ENCODE measurements at regions not wholly inside any gene's neighbourhood (a gene's known extent, or its start where the extent isn't known, plus 50 kb on each side); places are given as distances from the start of the nearest gene placed in this dataset.

DNA sequence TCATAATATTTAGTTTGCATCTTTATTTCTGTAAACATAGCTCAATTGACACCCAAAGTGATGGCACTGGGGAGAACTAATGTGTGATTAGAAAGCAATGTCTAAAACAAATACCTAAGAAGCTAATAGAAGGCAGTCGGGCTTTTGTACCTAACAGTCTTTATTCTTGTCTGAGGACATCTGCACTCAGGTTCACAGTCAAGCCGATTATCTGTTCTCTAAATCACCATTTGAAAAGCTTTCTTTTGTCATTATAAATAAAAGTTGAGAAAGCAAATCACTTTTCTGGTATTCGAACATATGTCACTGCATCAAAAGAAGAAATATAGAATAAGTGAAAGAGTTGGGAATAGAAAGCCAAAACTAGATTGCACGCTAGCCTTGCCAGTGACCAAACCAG is 2037.9 kb upstream of the TENM3 start:
- no CpG with 5 or more reads among the region's 4 CpGs for WGBS (ENCODE audit: insufficient coverage)
- H4K20me1 ChIP-seq (ENCODE audit: insufficient read depth, low read length), result no peaks in the 10 kb centered on the region
- H3K27me3 Mint-ChIP-seq (ENCODE audit: low read depth in 3 of 3), result no peaks in the 10 kb centered on the region
- no peak overlapping the region for H3K4me2 ChIP-seq (replicated peaks; ENCODE audit: extremely low read depth, low read length, poor library complexity, severe bottlenecking)
- H3K4me1 Mint-ChIP-seq, result no peaks in the 10 kb centered on the region
- H3K4me3 ChIP-seq (replicated peaks in 1 of 3; ENCODE audit: low read depth in 2 of 3, low read length in 3 of 3), result no peak overlapping the region
- no peaks in the 10 kb centered on the region for H3K79me2 ChIP-seq (ENCODE audit: insufficient read depth, low read length)
- no peak overlapping the region for H3K4me3 Mint-ChIP-seq
- H3K27ac ChIP-seq (ENCODE audit: low read depth in 1 of 2, low read length in 2 of 2), result no peak overlapping the region
- H3K36me3 ChIP-seq (replicated peaks in 1 of 2; ENCODE audit: control insufficient read depth in 1 of 2, insufficient read depth in 2 of 2, low read length in 2 of 2), result no peaks in the 10 kb centered on the region
- no peak overlapping the region for H2AFZ ChIP-seq (ENCODE audit: insufficient read depth, low read depth, low read length, poor library complexity, severe bottlenecking)
- intact Hi-C loops (cut with micrococcal nuclease), result no loop called here
- TF ChIP-seq, protein P1, sequence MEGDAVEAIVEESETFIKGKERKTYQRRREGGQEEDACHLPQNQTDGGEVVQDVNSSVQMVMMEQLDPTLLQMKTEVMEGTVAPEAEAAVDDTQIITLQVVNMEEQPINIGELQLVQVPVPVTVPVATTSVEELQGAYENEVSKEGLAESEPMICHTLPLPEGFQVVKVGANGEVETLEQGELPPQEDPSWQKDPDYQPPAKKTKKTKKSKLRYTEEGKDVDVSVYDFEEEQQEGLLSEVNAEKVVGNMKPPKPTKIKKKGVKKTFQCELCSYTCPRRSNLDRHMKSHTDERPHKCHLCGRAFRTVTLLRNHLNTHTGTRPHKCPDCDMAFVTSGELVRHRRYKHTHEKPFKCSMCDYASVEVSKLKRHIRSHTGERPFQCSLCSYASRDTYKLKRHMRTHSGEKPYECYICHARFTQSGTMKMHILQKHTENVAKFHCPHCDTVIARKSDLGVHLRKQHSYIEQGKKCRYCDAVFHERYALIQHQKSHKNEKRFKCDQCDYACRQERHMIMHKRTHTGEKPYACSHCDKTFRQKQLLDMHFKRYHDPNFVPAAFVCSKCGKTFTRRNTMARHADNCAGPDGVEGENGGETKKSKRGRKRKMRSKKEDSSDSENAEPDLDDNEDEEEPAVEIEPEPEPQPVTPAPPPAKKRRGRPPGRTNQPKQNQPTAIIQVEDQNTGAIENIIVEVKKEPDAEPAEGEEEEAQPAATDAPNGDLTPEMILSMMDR (IDR thresholded peaks at IDR 0.05), result no peak
- H3K4me1 ChIP-seq (ENCODE audit: control insufficient read depth in 1 of 2, insufficient read depth in 2 of 2, low read length in 2 of 2), result no peaks in the 10 kb centered on the region
- H3K27ac Mint-ChIP-seq, result no peak overlapping the region
- no peaks in the 10 kb centered on the region for H3K9me3 ChIP-seq (replicated peaks in 1 of 2; ENCODE audit: control insufficient read depth in 1 of 2, insufficient read depth in 1 of 2, low read length in 2 of 2)
- peaks cover 0 to 6% (median 3%) of the 10 kb centered on the region in 7 donors for H3K9me3 Mint-ChIP-seq
- no peak for DNase-seq
- no peak overlapping the region for H3K9ac ChIP-seq (ENCODE audit: insufficient read depth, low read length, poor library complexity, severe bottlenecking)
- H3K27me3 ChIP-seq (ENCODE audit: control insufficient read depth in 2 of 2, insufficient read depth in 2 of 2, low read length in 2 of 2), result no peaks in the 10 kb centered on the region
- H3K36me3 Mint-ChIP-seq, result no peaks in the 10 kb centered on the region

DNA sequence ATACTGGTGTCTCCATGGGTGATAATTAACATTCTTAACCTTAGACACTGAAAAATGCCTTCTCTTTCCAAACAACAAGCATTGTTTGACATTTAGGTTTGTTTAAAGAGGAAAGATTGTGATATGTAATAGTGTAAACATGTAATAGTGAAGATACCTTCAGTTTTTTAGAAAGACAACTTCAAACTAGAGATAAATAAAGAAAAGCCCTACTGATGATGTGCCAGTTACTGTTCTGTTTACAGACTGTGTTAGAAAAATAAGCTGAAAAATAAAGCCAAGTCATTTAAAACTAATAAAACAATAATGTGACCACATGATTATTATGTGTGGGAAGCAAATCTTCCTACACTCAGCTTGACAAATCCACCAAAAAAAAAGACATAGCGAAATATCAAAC is 2035.3 kb upstream of the TENM3 start:
- Histone ChIP-seq H3K4me3 (replicated peaks in 1 of 3; ENCODE audit: low read depth in 2 of 3, low read length in 3 of 3) (no peak overlapping the region), H3K36me3 (replicated peaks in 1 of 2; ENCODE audit: control insufficient read depth in 1 of 2, insufficient read depth in 2 of 2, low read length in 2 of 2) (no peaks in the 10 kb centered on the region), H3K4me2 (replicated peaks; ENCODE audit: extremely low read depth, low read length, poor library complexity, severe bottlenecking) (no peak overlapping the region), H3K27ac (ENCODE audit: low read depth in 1 of 2, low read length in 2 of 2) (no peak overlapping the region), H2AFZ (ENCODE audit: insufficient read depth, low read depth, low read length, poor library complexity, severe bottlenecking) (no peak overlapping the region), H3K9me3 (replicated peaks in 1 of 2; ENCODE audit: control insufficient read depth in 1 of 2, insufficient read depth in 1 of 2, low read length in 2 of 2) (no peaks in the 10 kb centered on the region), H3K27me3 (ENCODE audit: control insufficient read depth in 2 of 2, insufficient read depth in 2 of 2, low read length in 2 of 2) (no peaks in the 10 kb centered on the region), H3K4me1 (ENCODE audit: control insufficient read depth in 1 of 2, insufficient read depth in 2 of 2, low read length in 2 of 2) (no peaks in the 10 kb centered on the region), H3K9ac (ENCODE audit: insufficient read depth, low read length, poor library complexity, severe bottlenecking) (no peak overlapping the region), H3K79me2 (ENCODE audit: insufficient read depth, low read length) (no peaks in the 10 kb centered on the region), H4K20me1 (ENCODE audit: insufficient read depth, low read length) (no peaks in the 10 kb centered on the region)
- Mint-ChIP-seq H3K9me3 (peaks cover 0 to 10% (median 3%) of the 10 kb centered on the region in 7 donors), H3K4me3 (no peak overlapping the region), H3K36me3 (no peaks in the 10 kb centered on the region), H3K4me1 (no peaks in the 10 kb centered on the region), H3K27ac (no peak overlapping the region), H3K27me3 (ENCODE audit: low read depth in 3 of 3) (no peaks in the 10 kb centered on the region)
- no CpG with 5 or more reads among the region's 1 CpG for WGBS (ENCODE audit: insufficient coverage)
- intact Hi-C loops (cut with micrococcal nuclease), result no loop called here
- TF ChIP-seq, protein P1 (IDR thresholded peaks at IDR 0.05), result no peak
- DNase-seq, result no peak

Data from CD14-positive monocyte (primary cell).